HG03558 (cell line): ENCODE measurements at regions not wholly inside any gene's neighbourhood (a gene's known extent, or its start where the extent isn't known, plus 50 kb on each side); places are given as distances from the start of the nearest gene placed in this dataset.
A peak's percentile ranks its signal among the peaks of the same experiment; 100 is the strongest.

Experiments
- ATAC-seq: cut with Tn5 transposase; IDR thresholded peaks from one replicate; pipeline ENCODE4 v1.9.1; 2021; ENCODE audit warnings: moderate number of reproducible peaks; ENCODE audit not compliant: unreplicated experiment; ENCODE audit errors: extremely low read depth

DNA sequence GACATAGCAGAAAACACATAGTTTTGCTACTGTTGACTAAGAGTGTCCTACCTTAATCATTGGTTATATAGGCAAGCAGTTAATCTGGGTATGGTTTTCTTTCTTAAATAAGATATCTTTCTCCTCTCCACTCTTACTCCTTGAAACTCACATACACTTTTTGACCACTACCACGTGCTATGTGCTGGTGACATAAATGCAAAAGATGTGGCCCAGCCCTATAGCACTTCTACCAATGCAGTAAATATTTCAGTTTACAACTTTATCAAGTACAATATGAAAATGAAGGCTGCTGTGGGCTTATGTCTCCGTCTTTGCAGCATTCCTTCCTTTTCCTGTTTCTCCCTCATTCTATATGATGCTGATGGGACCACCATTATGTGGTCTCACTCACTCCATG is 410.2 kb upstream of the CFAP20DC start:
- no peak for ATAC-seq

DNA sequence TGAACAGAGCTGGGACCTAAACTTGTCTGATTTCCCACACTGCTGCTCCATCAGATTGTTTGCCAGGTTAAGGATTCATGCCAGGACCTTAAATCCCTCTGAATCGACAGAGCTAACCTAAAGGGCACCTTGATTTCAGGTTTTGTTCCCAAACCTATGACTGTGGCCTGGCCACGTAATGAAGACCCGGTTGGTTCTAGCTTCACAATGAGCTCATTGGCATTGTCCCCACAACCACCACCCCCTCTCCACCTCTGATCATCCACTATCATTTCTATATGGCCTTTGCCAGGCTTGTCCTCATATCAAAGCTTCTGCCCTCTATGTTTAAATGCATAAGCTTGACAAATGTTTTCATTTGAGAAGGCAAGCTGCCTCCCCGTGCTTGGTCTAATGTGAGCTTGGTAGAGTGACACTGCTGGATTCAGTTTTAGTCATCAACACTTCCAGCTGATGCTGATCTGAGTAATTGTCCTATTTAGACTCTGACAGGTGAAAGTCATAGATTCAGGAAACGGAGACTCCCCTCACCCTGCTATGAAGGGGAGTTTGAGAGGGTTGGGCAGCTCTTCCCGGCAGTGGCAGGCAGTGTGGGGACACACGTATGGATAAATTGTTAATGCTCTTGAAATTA is 407.1 kb upstream of the CFAP20DC start:
- ATAC-seq = peak; percentile 97

DNA sequence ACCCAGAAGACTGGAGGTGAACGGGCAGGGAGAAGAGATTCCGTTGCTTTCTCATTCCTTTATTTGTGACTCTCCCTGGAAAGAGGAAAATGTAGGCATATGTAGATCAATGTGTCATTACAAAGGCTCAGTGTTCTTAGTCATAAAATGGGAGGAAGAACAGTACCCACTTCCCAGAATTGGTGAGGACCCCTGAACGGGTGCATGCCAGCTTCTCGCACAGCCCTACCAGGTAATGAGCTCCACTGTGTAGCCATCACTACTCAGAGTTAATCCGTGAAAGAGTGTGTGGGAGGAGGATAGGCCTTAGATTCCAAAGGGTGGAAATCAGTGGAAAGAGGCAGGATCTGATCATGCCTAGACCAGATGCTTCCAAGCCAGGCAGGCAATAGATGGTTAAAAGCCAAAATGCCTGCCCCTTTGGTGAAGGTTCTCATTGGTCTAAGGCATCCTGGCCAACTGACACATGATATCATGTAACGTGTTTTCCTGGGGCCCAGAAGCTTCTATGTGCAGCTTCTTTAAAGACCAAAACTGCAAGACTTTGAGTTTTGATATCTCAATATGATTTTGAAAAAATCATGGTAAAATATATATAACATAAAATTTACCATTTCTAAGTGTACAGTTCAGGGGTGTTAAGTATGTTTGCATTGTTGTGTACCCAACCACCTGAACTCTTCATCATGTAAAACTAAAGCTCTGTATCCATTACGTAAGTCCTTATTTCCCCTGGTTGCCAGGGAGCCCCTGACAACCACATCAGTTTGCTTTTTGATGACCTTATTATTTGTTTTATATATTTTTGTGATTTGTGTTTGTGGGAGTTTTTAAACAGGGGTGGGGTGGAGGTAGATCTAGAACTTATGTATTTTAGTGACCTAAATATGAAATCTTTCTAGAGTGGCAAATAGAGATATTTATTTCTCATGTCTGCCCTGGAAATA is 402.2 kb upstream of the CFAP20DC start:
- no peak for ATAC-seq

- peak; percentile 93 for ATAC-seq
Observed at GRCh38 chr3:59450946-59451763, 401.3 kb upstream of the CFAP20DC start.

GRCh38 chr3:59450437-59450836 is 400.6 kb upstream of the CFAP20DC start:
- no peak for ATAC-seq

DNA sequence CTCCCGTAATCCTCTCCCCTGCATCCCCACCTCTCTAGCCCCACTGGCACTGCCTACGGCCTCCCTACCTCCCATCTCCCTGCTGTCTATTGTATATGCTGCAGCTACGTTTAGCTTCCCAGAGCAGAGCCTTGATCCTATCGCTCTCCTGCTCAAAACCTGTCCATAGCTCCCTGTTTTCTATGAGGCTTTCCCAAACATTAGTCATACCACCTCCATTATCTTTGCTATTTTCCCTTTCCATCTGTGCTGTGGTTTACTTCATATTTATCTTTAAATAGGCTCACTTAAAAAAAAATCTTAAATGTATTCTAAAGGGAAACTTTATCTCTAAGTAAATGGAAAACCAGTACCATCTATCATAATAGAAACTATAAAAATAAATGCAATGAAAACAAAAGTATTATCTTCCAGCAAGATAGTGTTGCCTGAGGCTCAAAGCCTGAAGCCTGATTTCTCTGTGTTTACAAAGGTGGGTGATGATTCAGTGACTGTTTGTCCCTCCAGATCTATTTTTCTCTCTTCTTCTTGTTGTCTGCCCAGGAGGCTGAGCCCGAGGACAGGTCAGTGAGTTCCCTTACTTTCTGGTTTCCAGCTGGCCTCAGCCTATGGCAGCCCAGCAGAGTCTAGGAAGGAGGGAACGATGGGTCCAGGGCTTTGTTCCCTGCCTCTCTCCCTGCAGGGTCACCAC is 397.1 kb upstream of the CFAP20DC start:
- ATAC-seq = no peak

DNA sequence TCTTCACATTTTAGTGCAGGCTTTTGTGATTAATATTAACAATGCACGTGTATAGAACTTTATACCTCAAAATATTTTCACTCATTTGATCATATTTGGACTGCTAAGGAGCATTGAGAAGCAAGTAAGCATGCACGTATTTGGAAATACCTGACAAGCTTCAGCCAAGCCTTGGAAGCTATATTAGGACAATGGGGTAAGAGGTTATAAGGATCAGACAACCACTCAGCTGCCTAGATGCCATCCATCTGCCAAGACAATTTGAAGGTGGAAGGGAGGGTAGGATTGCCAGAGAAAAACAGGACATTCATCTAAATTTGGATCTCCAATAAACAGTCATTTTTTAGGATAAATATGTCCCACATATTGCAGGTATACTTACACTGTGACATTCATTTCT is 394.9 kb upstream of the CFAP20DC start:
- ATAC-seq = no peak

GRCh38 chr3:59444294-59444671 is 394.5 kb upstream of the CFAP20DC start:
- no peak for ATAC-seq

DNA sequence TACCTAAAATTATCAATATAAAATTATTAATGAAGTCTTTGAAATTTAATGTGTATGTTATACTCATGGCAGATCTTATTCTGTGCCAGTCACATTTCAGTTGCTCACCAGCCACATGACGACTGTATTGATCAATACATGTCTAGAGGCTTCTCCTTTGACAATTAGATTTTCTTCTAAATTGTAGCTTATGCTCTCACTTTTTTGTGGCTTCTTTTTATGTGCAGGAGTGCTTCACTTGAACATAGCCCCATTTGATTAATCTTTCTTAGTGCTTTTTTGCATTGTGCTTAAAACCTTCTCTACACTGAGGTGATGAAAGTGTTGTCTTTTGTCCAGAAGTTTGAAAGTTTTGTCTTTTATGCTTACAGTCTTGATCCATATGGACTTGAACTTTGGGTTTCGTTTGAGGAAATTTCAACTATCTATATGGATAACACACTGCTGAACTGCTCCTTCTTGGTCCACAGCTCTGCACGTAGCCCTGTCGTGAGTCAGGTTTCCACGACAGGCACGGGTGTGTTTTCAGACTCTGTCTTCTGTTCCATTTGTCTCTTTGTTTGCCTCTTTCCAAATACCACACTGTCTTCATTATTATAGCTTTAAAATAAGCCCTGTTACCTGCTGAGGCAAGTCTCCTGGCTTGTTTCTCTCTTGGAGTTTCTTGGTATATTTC is 393.9 kb upstream of the CFAP20DC start:
- ATAC-seq = no peak

GRCh38 chr3:59442046-59442445 is 392.2 kb upstream of the CFAP20DC start:
- ATAC-seq = no peak

DNA sequence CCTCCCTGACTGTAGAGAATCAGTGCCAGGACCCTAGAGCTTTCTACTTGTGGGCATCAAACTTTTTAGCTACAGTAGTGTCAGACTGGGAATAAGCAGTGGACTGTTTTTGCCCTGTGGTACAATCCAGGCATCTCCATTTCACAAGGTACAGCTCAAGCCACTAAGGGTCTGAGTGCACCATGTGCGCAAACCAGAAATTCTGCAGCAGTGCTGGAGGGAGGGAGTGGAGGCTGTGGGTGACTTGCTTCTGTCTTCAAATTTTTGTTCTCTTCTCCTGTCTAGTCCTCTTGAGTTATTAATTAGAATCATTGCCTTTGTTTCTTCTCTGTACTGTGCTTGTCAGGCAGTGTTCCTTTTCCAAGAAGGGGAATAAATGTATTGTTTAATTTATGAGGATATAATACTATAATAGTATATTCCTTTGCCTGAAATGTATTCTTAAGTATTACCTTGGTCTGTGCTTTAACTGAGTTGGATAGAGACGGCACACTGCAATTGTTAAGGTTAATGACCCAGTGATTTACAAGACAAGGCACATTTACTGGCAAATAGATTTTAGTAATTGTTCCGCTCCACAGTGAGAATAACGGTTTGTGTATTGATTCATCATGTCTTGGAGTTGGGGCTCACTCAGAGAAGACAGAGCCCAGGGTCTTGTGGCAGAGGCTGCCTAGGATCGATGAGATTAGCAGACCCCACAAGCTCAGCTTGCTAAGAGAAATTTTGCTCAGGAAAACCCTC is 390.6 kb upstream of the CFAP20DC start:
- no peak for ATAC-seq

- ATAC-seq = no peak
Observed at GRCh38 chr3:59438492-59438891, 388.7 kb upstream of the CFAP20DC start.

DNA sequence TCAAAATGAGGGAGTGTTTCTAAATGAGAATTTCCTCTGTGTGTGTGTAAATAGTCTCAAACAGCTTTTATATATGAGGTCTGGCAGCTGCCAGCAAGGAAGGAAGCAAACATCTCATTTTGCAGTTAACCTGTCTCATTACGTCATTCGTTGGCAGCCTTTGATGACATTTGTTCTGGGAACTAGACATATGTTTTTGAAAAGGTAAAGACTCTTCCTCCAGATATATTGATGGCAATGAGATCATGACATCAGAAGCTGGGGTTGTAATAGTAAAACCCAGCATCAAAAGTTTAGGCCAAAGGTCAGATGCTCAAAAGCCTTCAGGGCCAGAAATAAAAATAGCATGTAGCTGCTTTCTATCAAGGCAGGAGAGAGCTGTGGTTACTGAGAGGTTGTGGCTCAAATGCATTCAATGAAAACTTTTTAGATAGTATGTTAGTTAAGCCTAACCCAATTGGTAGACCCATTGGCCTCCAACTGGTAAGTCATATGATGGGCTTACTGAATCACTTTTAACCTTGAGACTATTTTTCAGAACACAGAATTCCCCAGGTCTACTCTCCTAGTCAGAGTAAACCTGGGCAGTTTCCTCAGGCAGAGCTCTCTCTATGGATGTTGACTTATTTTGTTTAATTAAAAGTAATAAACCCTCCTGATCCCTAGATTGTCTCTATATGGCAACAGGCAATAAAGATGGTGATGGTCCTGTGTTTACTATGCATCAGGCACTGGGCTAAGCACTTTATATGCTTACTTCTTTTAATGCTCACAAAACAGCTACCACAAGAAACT is 386.5 kb upstream of the CFAP20DC start:
- no peak for ATAC-seq

DNA sequence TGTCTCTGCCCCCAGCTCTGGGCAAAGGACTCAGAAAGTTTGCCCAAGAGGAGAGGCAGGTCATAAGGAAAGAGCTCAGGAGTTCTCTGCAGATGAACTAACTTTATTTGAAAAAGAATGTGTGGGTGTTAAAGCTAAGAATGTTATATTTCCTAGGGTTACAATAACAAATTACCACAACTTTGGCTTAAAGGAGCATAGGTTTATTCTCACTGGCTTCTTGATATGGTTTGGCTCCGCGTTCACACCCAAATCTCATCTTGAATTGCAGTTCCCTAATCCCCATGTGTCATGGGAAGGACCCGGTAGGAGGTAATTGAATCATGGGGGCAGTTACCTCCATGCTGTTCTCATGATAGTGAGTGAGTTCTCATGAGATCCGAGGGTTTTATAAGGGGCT is 383.7 kb upstream of the CFAP20DC start:
- ATAC-seq = no peak

- no peak for ATAC-seq
Observed at GRCh38 chr3:59432665-59433064, 382.8 kb upstream of the CFAP20DC start.

DNA sequence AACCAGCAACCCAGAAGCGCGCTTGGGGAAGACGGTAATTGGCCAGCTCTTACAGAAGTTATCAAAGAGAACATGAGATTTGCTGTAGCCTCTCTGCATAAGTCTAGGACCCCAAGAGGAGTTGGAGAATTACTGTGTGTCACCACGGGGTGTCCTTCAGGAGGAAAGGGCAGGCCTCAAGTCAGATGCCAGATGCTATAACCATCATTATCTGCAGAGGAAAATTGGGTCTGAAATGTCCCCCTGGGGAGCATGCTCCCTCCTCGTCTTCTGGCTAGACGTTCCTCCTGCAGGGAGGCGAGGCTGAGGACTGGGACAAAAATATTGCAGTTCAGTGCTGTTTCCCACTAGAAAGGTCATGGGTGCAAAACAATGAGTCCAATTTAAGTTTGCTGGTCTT is 380.5 kb upstream of the CFAP20DC start:
- ATAC-seq = no peak

DNA sequence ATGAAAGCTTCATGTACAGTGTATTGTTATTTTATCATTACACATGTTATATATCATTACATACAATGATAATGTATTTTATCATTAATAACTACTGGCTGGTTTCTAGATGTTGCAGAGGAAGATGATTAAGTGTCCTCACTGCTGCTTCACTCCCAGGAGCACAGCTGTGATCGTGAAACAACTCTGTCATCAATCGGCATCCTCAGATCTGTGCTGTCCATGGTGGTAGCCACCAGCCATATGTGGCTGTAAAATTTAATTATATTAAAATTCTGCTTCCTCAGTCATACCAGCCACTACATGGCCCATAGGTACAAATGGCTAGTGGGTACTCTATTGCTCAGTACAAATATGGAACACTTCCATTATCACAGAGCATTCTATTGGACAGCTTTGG is 379.4 kb upstream of the CFAP20DC start:
- ATAC-seq = no peak

GRCh38 chr3:59426821-59427565 is 377.2 kb upstream of the CFAP20DC start:
- no peak for ATAC-seq
